ENCODE measurements at regions not wholly inside any gene's neighbourhood (a gene's known extent, or its start where the extent isn't known, plus 50 kb on each side); places are given as distances from the start of the nearest gene placed in this dataset.
"Not testable (repeated sequence)": the region's sequence is repeated elsewhere in the genome, so short reads cannot be mapped to it uniquely, and the experiment has no call there.

DNA sequence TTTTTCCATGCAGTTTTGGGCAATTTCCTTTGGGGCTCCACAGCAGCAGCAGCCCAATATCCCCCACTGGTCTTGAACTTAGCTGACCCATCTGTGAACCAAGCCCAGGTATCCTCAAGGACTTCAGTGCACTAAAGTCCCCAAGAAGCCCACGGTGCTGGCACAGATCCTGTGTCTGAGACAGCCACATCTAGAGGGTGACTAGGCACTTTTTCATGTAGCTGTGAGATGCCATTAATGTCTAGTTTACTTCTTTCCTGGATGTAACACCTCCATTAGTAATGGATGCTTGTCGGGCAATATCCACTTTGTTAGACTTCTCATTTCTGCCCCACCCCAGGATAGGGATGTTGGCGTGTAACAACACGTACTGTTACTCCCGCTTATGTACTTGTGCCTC, 117.9 kb downstream of the GPCPD1 start:
- Mint-ChIP-seq H3K27me3 (peaks cover 23% of the 10 kb centered on the region), H3K36me3 (ENCODE audit: insufficient read depth) (peaks cover 4% of the 10 kb centered on the region), H3K4me3 (no peak overlapping the region), H3K27ac (ENCODE audit: low read depth) (no peak overlapping the region), H3K4me1 (peaks cover 9% of the 10 kb centered on the region), H3K9me3 (no peaks in the 10 kb centered on the region)
- ATAC-seq (replicated peaks; ENCODE audit: extremely low read depth, poor library complexity, severe bottlenecking): no peak
- DNase-seq (ENCODE audit: low spot score in 2 of 2): no peak

DNA sequence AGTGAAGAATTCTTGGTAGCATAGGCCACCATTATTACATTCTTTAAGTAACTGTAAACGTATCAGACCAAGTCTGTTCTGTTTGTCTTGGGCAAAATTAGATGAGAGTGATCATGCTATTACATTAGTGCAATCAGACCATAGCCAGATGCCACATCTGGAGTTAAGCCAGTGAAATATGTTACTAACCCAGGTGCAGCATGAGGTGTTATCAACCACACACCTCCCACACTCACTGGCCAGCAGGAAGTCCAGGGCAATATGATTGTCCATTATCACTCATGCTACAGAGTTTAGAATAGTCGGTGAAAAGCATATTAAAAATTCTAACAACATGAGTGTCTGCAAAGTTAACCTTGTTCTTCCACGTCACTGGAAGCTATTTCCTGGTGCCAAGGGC, 119.4 kb downstream of the GPCPD1 start:
- peaks cover 4% of the 10 kb centered on the region for H3K36me3 Mint-ChIP-seq (ENCODE audit: insufficient read depth)
- H3K27ac Mint-ChIP-seq (ENCODE audit: low read depth): no peak overlapping the region
- H3K9me3 Mint-ChIP-seq: no peaks in the 10 kb centered on the region
- no peak overlapping the region for H3K4me3 Mint-ChIP-seq
- no peak for ATAC-seq (replicated peaks; ENCODE audit: extremely low read depth, poor library complexity, severe bottlenecking)
- DNase-seq (ENCODE audit: low spot score in 2 of 2): no peak
- peaks cover 30% of the 10 kb centered on the region for H3K27me3 Mint-ChIP-seq
- H3K4me1 Mint-ChIP-seq: peaks cover 17% of the 10 kb centered on the region

DNA sequence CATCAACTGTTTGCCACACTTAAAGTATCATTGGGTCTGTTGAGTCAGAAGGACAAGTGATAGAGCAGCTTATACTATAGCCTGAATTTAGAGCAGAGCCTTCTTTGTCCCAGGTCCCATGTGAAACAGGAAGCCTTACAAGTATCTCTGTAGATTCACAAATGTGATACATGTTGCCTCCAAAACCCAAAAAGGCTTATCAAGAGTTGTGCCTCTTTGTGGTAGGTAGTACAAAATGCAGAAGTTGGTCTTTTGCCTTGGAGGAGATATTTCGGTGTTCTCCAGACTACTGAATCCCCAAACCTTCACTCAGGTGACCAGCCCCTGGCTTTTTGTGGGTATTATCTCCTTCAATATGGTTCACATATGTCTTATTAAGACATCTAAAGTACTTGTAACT, 121.2 kb downstream of the GPCPD1 start:
- ATAC-seq (replicated peaks; ENCODE audit: extremely low read depth, poor library complexity, severe bottlenecking) (no peak), DNase-seq (ENCODE audit: low spot score in 2 of 2) (no peak)
- peaks cover 41% of the 10 kb centered on the region for H3K27me3 Mint-ChIP-seq
- H3K4me1 Mint-ChIP-seq: peaks cover 18% of the 10 kb centered on the region
- H3K4me3 Mint-ChIP-seq: no peak overlapping the region
- peaks cover 4% of the 10 kb centered on the region for H3K36me3 Mint-ChIP-seq (ENCODE audit: insufficient read depth)
- H3K9me3 Mint-ChIP-seq: no peaks in the 10 kb centered on the region
- H3K27ac Mint-ChIP-seq (ENCODE audit: low read depth): peak overlapping the region; percentile 38

DNA sequence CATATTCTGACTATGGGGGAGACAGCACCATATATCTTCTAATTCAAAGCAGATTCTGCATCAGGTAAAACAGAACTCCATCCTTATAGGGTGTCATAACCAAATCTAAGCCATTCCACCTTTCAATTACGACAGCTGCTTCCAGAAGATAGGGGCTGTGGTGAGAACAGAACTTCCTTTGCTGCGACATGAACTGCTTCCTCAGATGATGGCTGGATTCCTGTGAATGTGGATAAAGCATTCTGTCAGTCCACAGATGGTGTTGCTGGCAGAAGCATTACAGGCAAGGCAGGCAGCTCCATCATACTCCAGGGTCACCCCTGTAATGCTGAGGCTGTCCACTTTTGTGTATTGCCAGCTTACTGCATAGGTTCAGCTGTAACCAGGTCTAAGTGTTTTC, 122.0 kb downstream of the GPCPD1 start:
- no peak for DNase-seq (ENCODE audit: low spot score in 2 of 2)
- Mint-ChIP-seq H3K4me3 (no peak overlapping the region), H3K27me3 (peaks cover 48% of the 10 kb centered on the region), H3K27ac (ENCODE audit: low read depth) (no peak overlapping the region), H3K36me3 (ENCODE audit: insufficient read depth) (peaks cover 3% of the 10 kb centered on the region), H3K9me3 (no peaks in the 10 kb centered on the region), H3K4me1 (peaks cover 18% of the 10 kb centered on the region)
- ATAC-seq (replicated peaks; ENCODE audit: extremely low read depth, poor library complexity, severe bottlenecking): no peak

DNA sequence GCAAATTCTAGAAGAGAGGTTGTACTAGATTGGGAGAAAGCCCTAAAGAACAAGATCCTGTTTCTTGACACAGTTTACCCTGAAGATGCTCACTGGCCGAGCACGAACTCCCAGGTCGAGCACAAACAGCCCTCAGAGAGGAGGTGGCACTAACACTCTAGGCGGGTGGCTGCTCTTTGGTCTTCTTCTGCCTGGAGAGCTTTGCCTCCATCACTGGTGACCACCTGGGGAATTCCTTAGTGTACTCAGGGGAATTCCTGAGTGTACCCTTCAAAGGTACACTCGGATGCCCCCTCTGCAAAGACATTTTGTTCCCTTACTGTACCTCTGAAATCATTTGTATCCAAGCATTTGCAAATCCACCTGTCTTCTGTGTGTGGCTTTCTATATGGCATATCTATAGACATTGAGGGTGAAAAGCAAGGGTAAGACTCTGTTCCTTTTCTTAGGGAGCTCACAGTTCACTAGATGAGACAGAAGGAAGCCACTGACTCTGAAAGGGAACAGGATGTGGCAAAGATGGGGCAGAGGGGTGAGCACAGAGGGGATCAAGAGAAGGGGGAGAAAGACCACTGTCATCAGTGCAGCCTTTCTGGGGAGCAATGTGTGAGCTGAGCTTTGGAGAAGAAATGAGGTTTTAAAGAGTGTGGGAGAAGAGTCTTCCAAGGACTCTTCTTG, 124.3 kb downstream of the GPCPD1 start:
- H3K9me3 Mint-ChIP-seq: no peaks in the 10 kb centered on the region
- H3K27ac Mint-ChIP-seq (ENCODE audit: low read depth): peak overlapping the region; percentile 7
- no peak overlapping the region for H3K4me3 Mint-ChIP-seq
- DNase-seq (ENCODE audit: low spot score in 2 of 2) (no peak), ATAC-seq (replicated peaks; ENCODE audit: extremely low read depth, poor library complexity, severe bottlenecking) (no peak)
- peaks cover 18% of the 10 kb centered on the region for H3K4me1 Mint-ChIP-seq
- peaks cover 62% of the 10 kb centered on the region for H3K27me3 Mint-ChIP-seq
- peaks cover 3% of the 10 kb centered on the region for H3K36me3 Mint-ChIP-seq (ENCODE audit: insufficient read depth)

DNA sequence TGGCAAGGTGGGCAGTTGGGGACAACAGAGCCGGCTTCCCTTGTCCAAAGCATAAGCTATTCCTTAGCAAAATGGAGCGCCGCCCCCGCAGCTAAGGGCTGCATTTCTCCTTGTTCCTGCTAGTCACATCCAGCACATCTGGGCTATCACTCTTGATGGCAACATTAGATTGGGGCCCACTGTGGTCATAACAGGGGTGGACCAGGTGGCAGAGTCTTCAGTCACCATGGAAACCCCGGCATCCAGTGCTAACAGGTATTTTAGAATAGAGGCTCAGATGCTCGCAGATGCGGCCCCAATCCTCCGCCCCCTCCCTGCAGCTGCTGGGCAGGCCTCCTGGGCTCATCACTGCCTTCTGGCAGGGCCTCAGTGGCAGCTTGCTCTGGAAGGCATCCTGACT, 125.9 kb downstream of the GPCPD1 start:
- Mint-ChIP-seq H3K9me3 (no peaks in the 10 kb centered on the region), H3K36me3 (ENCODE audit: insufficient read depth) (no peaks in the 10 kb centered on the region), H3K4me3 (no peak overlapping the region), H3K27ac (ENCODE audit: low read depth) (no peak overlapping the region), H3K4me1 (peaks cover 9% of the 10 kb centered on the region), H3K27me3 (peaks cover 62% of the 10 kb centered on the region)
- ATAC-seq (replicated peaks; ENCODE audit: extremely low read depth, poor library complexity, severe bottlenecking) (no peak), DNase-seq (ENCODE audit: low spot score in 2 of 2) (no peak)

DNA sequence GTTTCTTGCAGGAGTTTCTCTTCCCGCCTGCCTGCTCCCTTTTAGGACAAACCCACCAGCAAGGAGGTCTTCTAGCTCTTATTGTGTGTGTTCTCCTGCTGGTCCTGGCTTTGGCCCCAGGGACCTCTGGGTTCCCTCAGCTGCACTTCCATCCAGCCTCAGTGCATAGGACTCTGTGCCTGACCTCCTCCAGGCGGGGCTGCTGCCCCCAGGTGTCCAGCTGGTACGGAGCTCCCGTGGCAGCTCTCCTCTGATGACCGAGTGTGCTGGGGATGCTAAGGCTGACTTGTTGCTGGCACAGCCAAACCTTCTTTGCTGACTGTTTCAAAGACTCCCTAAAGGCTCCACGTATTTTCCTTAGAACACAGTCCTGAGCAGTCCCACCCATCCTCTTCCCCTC, 126.5 kb downstream of the GPCPD1 start:
- no peak for ATAC-seq (replicated peaks; ENCODE audit: extremely low read depth, poor library complexity, severe bottlenecking)
- DNase-seq (ENCODE audit: low spot score in 2 of 2): no peak
- Mint-ChIP-seq H3K27ac (ENCODE audit: low read depth) (no peak overlapping the region), H3K4me1 (peaks cover 9% of the 10 kb centered on the region), H3K27me3 (peaks cover 62% of the 10 kb centered on the region), H3K36me3 (ENCODE audit: insufficient read depth) (peaks cover 1% of the 10 kb centered on the region), H3K9me3 (no peaks in the 10 kb centered on the region), H3K4me3 (no peak overlapping the region)

DNA sequence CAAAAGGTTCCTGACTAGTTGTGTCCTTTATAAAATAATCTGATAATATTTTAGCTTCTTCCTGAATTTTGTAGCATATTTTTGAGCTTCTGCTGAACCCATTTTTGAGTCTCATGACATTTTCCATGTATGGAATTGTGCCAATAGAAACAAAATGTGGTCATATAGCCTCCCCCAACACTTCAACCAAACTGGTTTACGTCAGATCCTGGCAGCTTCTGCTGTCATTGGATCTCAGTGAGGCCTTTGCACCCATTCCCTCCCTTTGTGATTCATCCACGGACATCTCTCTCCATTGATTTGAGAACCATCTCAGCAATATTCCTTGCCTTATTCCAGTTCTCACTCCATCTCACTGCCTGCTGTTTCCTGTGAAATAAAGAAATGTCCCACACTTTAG, 128.0 kb downstream of the GPCPD1 start:
- ATAC-seq (replicated peaks; ENCODE audit: extremely low read depth, poor library complexity, severe bottlenecking): no peak
- no peak overlapping the region for H3K27ac Mint-ChIP-seq (ENCODE audit: low read depth)

DNA sequence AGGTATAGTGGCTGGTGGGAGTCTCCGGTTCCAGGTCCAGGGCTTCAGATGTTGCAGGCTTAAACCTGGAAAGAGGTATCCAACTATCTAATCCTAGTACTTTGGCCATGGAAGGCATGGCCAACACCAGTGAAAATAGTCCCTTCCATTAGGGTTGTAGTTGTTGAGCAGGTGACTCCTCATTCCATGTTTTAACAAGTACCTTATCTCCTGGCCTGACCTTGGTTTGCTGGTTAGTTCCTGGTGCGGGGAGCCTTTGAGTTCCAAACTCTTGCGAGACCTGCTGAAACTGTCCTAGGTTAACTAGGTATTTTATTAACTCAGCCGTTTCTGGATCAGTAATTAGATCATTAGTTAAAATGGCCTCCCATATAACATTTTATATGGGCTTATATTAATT, 128.9 kb downstream of the GPCPD1 start:
- Mint-ChIP-seq H3K27me3 (peaks cover 44% of the 10 kb centered on the region), H3K4me1 (peaks cover 5% of the 10 kb centered on the region), H3K4me3 (no peak overlapping the region), H3K9me3 (no peaks in the 10 kb centered on the region), H3K27ac (ENCODE audit: low read depth) (no peak overlapping the region), H3K36me3 (ENCODE audit: insufficient read depth) (peaks cover 1% of the 10 kb centered on the region)
- ATAC-seq (replicated peaks; ENCODE audit: extremely low read depth, poor library complexity, severe bottlenecking) (no peak), DNase-seq (ENCODE audit: low spot score in 2 of 2) (no peak)

More for the DNA sequence above, 128.0 kb downstream of the GPCPD1 start:
- H3K27me3 Mint-ChIP-seq: peaks cover 53% of the 10 kb centered on the region
- H3K4me1 Mint-ChIP-seq: peaks cover 9% of the 10 kb centered on the region
- H3K4me3 Mint-ChIP-seq: no peak overlapping the region
- no peaks in the 10 kb centered on the region for H3K9me3 Mint-ChIP-seq
- DNase-seq (ENCODE audit: low spot score in 2 of 2): no peak
- peaks cover 1% of the 10 kb centered on the region for H3K36me3 Mint-ChIP-seq (ENCODE audit: insufficient read depth)

DNA sequence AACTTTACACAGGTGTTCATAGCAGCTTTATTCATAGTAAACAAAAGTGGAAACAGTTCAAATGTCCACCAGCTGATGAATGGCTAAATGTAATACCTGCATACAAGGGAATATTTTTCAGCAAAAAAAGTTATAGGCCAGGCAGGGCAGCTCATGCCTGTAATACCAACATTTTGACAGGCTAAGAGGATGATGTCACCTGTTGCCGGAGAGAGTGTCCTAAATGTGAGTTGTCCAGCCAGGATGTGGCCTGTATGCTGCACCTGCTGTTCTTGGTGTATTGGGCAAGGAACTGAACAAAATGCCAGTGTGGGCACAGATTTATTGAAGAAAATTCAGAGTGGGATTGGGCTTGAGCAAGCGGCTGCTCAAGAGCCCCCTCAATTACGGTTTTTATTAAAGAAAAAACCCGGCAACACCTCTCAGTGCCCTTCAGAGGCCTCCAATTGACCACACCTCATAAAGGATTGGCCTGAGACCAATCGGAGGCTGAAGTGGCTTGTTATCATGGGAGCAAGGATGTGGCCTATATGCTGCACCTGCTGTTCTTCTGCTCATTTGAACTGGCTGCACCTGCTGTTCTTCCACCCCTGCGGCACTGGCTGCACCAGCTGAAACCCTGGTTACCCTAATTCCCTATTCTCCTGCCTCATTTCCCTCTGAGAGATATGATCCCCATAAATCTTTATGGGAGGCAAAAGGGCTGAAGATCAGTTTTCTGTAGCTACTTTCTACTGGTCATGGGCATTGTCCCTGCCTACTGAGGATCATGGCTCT, 129.8 kb downstream of the GPCPD1 start:
- no peaks in the 10 kb centered on the region for H3K4me1 Mint-ChIP-seq

DNA sequence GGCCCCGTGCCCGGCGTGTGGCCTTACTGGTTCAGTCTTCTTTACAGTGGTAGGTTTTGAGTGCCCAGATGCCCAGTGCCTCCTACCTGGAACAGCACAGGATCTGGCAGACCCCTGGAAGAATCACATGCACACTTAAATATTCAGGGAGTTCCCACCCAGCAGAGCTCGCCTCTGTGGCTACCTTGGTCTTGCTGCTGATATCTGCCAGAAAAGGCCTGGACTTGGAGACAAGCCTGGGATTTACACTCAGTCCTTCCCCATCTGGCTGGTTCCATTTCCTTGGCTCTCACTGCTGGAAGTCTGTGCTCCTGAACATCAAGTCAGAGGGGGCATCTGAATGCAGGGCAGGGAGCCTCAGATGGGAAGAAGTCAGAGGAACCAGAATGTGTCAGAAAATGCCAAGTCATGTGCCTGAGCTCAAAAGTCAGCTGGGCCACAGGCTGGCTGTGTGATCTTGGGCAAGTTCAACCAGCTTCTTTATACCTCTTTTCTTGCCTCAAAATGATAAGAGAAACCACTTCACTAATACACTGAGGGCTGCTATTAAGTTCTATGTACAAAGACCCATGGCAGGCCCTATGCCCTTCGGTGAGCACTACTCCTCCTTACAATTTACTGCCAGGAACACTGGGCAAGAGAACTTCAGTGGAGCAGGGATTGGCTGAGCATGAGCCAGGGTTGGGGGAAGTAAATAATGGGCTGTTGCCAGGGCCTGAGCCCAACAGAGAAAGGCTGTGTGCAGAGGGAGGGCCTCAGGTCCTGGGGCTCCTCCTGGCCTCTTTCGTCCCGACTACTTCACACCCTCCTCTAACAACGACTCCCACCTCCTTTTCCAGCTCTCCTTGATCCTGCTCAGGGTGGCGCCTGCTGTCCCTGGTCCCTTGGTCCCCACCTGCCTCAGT, 135.9 kb downstream of the GPCPD1 start:
- Mint-ChIP-seq H3K4me1 (no peaks in the 10 kb centered on the region), H3K4me3 (no peak overlapping the region), H3K27me3 (peaks cover 15% of the 10 kb centered on the region), H3K27ac (ENCODE audit: low read depth) (no peak overlapping the region), H3K9me3 (no peaks in the 10 kb centered on the region), H3K36me3 (ENCODE audit: insufficient read depth) (peaks cover 1% of the 10 kb centered on the region)
- no peak for ATAC-seq (replicated peaks; ENCODE audit: extremely low read depth, poor library complexity, severe bottlenecking)
- DNase-seq (ENCODE audit: low spot score in 2 of 2): no peak

More for the DNA sequence above, 129.8 kb downstream of the GPCPD1 start:
- H3K27ac Mint-ChIP-seq (ENCODE audit: low read depth): no peak overlapping the region
- no peak for DNase-seq (ENCODE audit: low spot score in 2 of 2)
- H3K27me3 Mint-ChIP-seq: peaks cover 35% of the 10 kb centered on the region
- peaks cover 1% of the 10 kb centered on the region for H3K36me3 Mint-ChIP-seq (ENCODE audit: insufficient read depth)
- H3K9me3 Mint-ChIP-seq: no peaks in the 10 kb centered on the region
- no peak for ATAC-seq (replicated peaks; ENCODE audit: extremely low read depth, poor library complexity, severe bottlenecking)
- no peak overlapping the region for H3K4me3 Mint-ChIP-seq

DNA sequence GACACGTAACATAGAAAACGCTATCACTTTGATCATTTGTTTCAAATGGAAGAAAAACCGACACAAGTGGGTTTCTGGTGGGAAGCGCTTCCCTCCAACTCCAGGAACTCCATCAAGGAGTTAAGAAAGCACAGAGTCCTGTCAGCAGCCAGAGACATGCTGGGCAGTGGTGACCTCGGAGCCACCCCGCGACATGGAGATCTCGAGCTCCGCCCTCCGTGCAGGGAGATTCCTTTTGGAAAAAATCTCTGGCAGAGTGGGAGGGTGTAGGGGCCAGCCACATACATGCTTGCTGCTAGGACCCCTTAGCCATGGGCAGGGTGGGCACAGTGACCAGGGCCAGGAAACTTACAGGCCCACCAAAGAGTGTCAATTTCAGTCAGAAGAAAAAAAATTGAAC, 138.9 kb downstream of the GPCPD1 start:
- H3K36me3 Mint-ChIP-seq (ENCODE audit: insufficient read depth); ATAC-seq (replicated peaks; ENCODE audit: extremely low read depth, poor library complexity, severe bottlenecking); H3K4me1 Mint-ChIP-seq; H3K4me3 Mint-ChIP-seq; H3K27ac Mint-ChIP-seq (ENCODE audit: low read depth); DNase-seq (ENCODE audit: low spot score in 2 of 2); H3K9me3 Mint-ChIP-seq: not testable (repeated sequence)
- peaks cover 39% of the 10 kb centered on the region for H3K27me3 Mint-ChIP-seq
